WTC11 (cell line): ENCODE measurements at regions not wholly inside any gene's neighbourhood (a gene's known extent, or its start where the extent isn't known, plus 50 kb on each side); places are given as distances from the start of the nearest gene placed in this dataset.

Experiments used
- ATAC-seq: fragments of 200-7000 bp; cut with Tn5 transposase; 2 replicates; pipeline ENCODE4 v1.10.0; 2021; ENCODE audit warnings: mild to moderate bottlenecking, moderate library complexity
- CTCF ChIA-PET: fragments of 300-600 bp; sonication (Branson Sonifier 250); formaldehyde crosslinking; loops from one replicate; lab custom pipeline; 2021; ENCODE audit warnings: antibody characterized with exemption; lab: Charles Lee
- POLR2A ChIA-PET: fragments of 350-600 bp; sonication (Branson Sonifier 250); formaldehyde crosslinking; loops from one replicate; lab custom pipeline; 2021; ENCODE audit warnings: antibody characterized with exemption; lab: Charles Lee
- DNase-seq: peaks from one replicate; pipeline ENCODE4 v3.0.0; 2021; ENCODE audit warnings: low spot score
- H3K27ac Mint-ChIP-seq: 2 replicates; pipeline ENCODE4 v1.8.0; 2021; ENCODE audit warnings: mixed read lengths
- H3K27me3 Mint-ChIP-seq: 2 replicates; pipeline ENCODE4 v1.8.0; 2021; ENCODE audit warnings: low read depth, mild to moderate bottlenecking, moderate library complexity, mixed read lengths
- H3K36me3 Mint-ChIP-seq: 2 replicates; pipeline ENCODE4 v1.8.0; 2021; ENCODE audit warnings: mixed read lengths
- H3K4me1 Mint-ChIP-seq: 2 replicates; pipeline ENCODE4 v1.8.0; 2022; ENCODE audit warnings: mixed read lengths
- H3K4me3 Mint-ChIP-seq: 2 replicates; pipeline ENCODE4 v1.8.0; 2021; ENCODE audit warnings: mild to moderate bottlenecking, moderate library complexity, mixed read lengths
- H3K9me3 Mint-ChIP-seq: 2 replicates; pipeline ENCODE4 v1.8.0; 2021; ENCODE audit warnings: mixed read lengths
- ARID4B ChIP-seq: sonication (generic); formaldehyde crosslinking; IDR thresholded peaks from 2 replicates; pipeline ENCODE4 v1.8.0; 2023; ENCODE audit warnings: missing genetic modification reagents, mild to moderate bottlenecking, borderline replicate concordance
- CDX4 ChIP-seq: fragments of 250-450 bp; sonication (Bioruptor Pico); IDR thresholded peaks from 2 replicates; pipeline ENCODE4 v1.9.0; 2021; ENCODE audit warnings: moderate library complexity, mild to moderate bottlenecking, inconsistent platforms, borderline replicate concordance
- CREB1 ChIP-seq: sonication (generic); formaldehyde crosslinking; IDR thresholded peaks from 2 replicates; pipeline ENCODE4 v1.8.0; 2023; ENCODE audit warnings: mild to moderate bottlenecking, missing genetic modification reagents
- E2F1 ChIP-seq: sonication (generic); formaldehyde crosslinking; IDR thresholded peaks from 2 replicates; pipeline ENCODE4 v1.8.0; 2022; ENCODE audit warnings: mild to moderate bottlenecking, missing genetic modification reagents
- ELF4 ChIP-seq: sonication (generic); formaldehyde crosslinking; IDR thresholded peaks from 2 replicates; pipeline ENCODE4 v1.8.1; 2022; ENCODE audit warnings: low read depth, mild to moderate bottlenecking, moderate library complexity, missing genetic modification reagents
- EMX1 ChIP-seq: fragments of 250-450 bp; sonication (Bioruptor Pico); IDR thresholded peaks from 2 replicates; pipeline ENCODE4 v1.8.0; 2021; ENCODE audit warnings: mild to moderate bottlenecking
- ETV6 ChIP-seq: sonication (generic); formaldehyde crosslinking; IDR thresholded peaks from 2 replicates; pipeline ENCODE4 v1.8.1; 2022; ENCODE audit warnings: mild to moderate bottlenecking, missing genetic modification reagents
- FOXK1 ChIP-seq: sonication (generic); formaldehyde crosslinking; IDR thresholded peaks from 2 replicates; pipeline ENCODE4 v1.8.0; 2022; ENCODE audit warnings: mild to moderate bottlenecking, moderate library complexity, missing genetic modification reagents
- GTF2I ChIP-seq: fragments of 250-450 bp; sonication (Bioruptor Pico); conservative IDR thresholded peaks from 2 replicates; pipeline ENCODE4 v1.4.0; 2021; ENCODE audit warnings: mild to moderate bottlenecking
- IRF2 ChIP-seq: sonication (generic); formaldehyde crosslinking; IDR thresholded peaks from 2 replicates; pipeline ENCODE4 v1.8.0; 2022; ENCODE audit warnings: low read depth, missing genetic modification reagents, borderline replicate concordance
- KAT7 ChIP-seq: sonication (generic); formaldehyde crosslinking; IDR thresholded peaks from 2 replicates; pipeline ENCODE4 v1.8.1; 2023; ENCODE audit warnings: missing genetic modification reagents, mild to moderate bottlenecking, borderline replicate concordance
- MAX ChIP-seq: sonication (generic); formaldehyde crosslinking; IDR thresholded peaks from 2 replicates; pipeline ENCODE4 v1.8.0; 2022; ENCODE audit warnings: mild to moderate bottlenecking, missing genetic modification reagents
- MXD4 ChIP-seq: fragments of 250-450 bp; sonication (Bioruptor Pico); IDR thresholded peaks from 2 replicates; pipeline ENCODE4 v1.8.0; 2021; ENCODE audit warnings: mild to moderate bottlenecking, moderate library complexity, borderline replicate concordance
- NFYB ChIP-seq: sonication (generic); formaldehyde crosslinking; conservative IDR thresholded peaks from 2 replicates; pipeline ENCODE4 v1.8.0; 2022; ENCODE audit warnings: low read depth, missing genetic modification reagents
- PRDM15 ChIP-seq: sonication (generic); formaldehyde crosslinking; IDR thresholded peaks from 2 replicates; pipeline ENCODE4 v1.8.0; 2022; ENCODE audit warnings: missing genetic modification reagents
- TEAD1 ChIP-seq: sonication (generic); formaldehyde crosslinking; IDR thresholded peaks from 2 replicates; pipeline ENCODE4 v1.8.0; 2022; ENCODE audit warnings: mild to moderate bottlenecking, missing genetic modification reagents
- ZNF138 ChIP-seq: sonication (generic); formaldehyde crosslinking; conservative IDR thresholded peaks from 2 replicates; pipeline ENCODE4 v1.8.1; 2022; ENCODE audit warnings: mild to moderate bottlenecking, moderate library complexity, missing genetic modification reagents
- ZNF219 ChIP-seq: sonication (generic); formaldehyde crosslinking; IDR thresholded peaks from 2 replicates; pipeline ENCODE4 v1.8.0; 2023; ENCODE audit warnings: missing genetic modification reagents, mild to moderate bottlenecking, borderline replicate concordance
- TF ChIP-seq, protein P1 (sequence below): fragments of 250-450 bp; sonication (Bioruptor Pico); IDR thresholded peaks from 2 replicates; pipeline ENCODE4 v1.9.0; 2021; ENCODE audit warnings: mild to moderate bottlenecking, borderline replicate concordance
- TF ChIP-seq, protein P2 (sequence below): fragments of 200-600 bp; IDR thresholded peaks from 2 replicates; pipeline ENCODE4 v1.8.0; 2022; ENCODE audit warnings: antibody characterized with exemption

DNA sequence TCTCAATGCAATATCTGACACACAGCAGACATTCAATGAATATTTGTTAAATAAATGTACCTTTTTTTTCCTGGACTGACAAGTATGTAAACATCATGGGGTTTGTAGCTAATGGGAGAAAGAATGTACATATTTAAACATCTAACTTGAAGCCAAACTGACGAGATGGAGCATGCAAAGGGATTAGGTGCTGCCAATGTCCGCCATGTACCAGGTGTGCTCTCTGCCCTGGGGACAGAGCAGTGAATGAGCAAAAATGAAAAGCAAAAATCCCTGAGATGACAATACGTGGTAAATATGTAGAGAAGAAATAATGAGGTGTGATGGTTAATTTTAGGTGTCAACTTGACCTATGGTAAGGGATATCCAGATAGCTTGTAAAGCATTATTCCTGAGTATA lies 247.4 kb upstream of the CELF4 start (continued):
- TF ChIP-seq, protein P1, sequence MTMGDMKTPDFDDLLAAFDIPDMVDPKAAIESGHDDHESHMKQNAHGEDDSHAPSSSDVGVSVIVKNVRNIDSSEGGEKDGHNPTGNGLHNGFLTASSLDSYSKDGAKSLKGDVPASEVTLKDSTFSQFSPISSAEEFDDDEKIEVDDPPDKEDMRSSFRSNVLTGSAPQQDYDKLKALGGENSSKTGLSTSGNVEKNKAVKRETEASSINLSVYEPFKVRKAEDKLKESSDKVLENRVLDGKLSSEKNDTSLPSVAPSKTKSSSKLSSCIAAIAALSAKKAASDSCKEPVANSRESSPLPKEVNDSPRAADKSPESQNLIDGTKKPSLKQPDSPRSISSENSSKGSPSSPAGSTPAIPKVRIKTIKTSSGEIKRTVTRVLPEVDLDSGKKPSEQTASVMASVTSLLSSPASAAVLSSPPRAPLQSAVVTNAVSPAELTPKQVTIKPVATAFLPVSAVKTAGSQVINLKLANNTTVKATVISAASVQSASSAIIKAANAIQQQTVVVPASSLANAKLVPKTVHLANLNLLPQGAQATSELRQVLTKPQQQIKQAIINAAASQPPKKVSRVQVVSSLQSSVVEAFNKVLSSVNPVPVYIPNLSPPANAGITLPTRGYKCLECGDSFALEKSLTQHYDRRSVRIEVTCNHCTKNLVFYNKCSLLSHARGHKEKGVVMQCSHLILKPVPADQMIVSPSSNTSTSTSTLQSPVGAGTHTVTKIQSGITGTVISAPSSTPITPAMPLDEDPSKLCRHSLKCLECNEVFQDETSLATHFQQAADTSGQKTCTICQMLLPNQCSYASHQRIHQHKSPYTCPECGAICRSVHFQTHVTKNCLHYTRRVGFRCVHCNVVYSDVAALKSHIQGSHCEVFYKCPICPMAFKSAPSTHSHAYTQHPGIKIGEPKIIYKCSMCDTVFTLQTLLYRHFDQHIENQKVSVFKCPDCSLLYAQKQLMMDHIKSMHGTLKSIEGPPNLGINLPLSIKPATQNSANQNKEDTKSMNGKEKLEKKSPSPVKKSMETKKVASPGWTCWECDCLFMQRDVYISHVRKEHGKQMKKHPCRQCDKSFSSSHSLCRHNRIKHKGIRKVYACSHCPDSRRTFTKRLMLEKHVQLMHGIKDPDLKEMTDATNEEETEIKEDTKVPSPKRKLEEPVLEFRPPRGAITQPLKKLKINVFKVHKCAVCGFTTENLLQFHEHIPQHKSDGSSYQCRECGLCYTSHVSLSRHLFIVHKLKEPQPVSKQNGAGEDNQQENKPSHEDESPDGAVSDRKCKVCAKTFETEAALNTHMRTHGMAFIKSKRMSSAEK (CRISPR knock-in tag), result no peak
- TF ChIP-seq PRDM15 (CRISPR knock-in tag) (no peak), CREB1 (CRISPR knock-in tag) (no peak), ARID4B (no peak), FOXK1 (CRISPR knock-in tag) (no peak), EMX1 (no peak), ELF4 (CRISPR knock-in tag) (no peak), ETV6 (CRISPR knock-in tag) (no peak), NFYB (CRISPR knock-in tag) (no peak), GTF2I (CRISPR knock-in tag) (no peak), ZNF219 (no peak)

GRCh38 chr18:37805773-37806404 lies 240.3 kb upstream of the CELF4 start:
- ATAC-seq (no peak), DNase-seq (no peak)
- peaks cover 34% of the 10 kb centered on the region for H3K9me3 Mint-ChIP-seq
- no peaks in the 10 kb centered on the region; the same call in 1 of the 2 replicates for H3K27me3 Mint-ChIP-seq
- ChIA-PET POLR2A (no interaction called here), CTCF (no interaction called here)
- H3K4me1 Mint-ChIP-seq, result peaks cover 11% of the 10 kb centered on the region
- no peak overlapping the region for H3K27ac Mint-ChIP-seq
- H3K36me3 Mint-ChIP-seq, result peaks cover 7% of the 10 kb centered on the region
- no peak overlapping the region for H3K4me3 Mint-ChIP-seq
- TF ChIP-seq, protein P2, sequence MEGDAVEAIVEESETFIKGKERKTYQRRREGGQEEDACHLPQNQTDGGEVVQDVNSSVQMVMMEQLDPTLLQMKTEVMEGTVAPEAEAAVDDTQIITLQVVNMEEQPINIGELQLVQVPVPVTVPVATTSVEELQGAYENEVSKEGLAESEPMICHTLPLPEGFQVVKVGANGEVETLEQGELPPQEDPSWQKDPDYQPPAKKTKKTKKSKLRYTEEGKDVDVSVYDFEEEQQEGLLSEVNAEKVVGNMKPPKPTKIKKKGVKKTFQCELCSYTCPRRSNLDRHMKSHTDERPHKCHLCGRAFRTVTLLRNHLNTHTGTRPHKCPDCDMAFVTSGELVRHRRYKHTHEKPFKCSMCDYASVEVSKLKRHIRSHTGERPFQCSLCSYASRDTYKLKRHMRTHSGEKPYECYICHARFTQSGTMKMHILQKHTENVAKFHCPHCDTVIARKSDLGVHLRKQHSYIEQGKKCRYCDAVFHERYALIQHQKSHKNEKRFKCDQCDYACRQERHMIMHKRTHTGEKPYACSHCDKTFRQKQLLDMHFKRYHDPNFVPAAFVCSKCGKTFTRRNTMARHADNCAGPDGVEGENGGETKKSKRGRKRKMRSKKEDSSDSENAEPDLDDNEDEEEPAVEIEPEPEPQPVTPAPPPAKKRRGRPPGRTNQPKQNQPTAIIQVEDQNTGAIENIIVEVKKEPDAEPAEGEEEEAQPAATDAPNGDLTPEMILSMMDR, result no peak
- TF ChIP-seq E2F1 (CRISPR knock-in tag) (no peak), CDX4 (CRISPR knock-in tag) (no peak), ZNF138 (CRISPR knock-in tag) (no peak), TEAD1 (CRISPR knock-in tag) (no peak), IRF2 (CRISPR knock-in tag) (no peak), KAT7 (CRISPR knock-in tag) (no peak), MAX (CRISPR knock-in tag) (no peak), MXD4 (CRISPR knock-in tag) (no peak)
